ENCODE measurements at regions not wholly inside any gene's neighbourhood (a gene's known extent, or its start where the extent isn't known, plus 50 kb on each side); places are given as distances from the start of the nearest gene placed in this dataset.

DNA sequence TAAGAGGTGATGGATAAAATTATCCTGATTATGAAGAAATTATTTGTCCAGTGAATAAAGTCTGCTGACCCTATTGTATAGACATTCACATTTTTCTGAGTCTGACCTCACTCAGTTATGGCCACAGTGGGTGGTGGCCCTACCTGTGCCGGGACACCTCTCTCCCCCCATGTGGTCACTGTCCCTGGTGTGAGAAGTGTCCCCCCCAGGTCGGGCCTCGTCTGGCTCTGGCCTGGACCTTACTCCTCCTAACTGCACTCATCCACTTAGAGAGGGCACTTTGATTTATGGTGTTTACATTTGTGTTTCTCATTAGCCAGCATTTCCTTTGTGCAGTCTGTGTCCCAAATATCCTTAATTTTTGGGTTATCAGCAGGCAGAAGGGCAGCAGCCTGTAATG is 59.6 kb upstream of the ZNF32 start:
- CTCF ChIA-PET (ENCODE audit: partially characterized antibody): interaction anchor here (1.0 kb wide), 1 partner anchor 9 kb away, joined by 3 read pairs; no protein-coding TSS in a partner anchor
- no peak for TF ChIP-seq ASH2L (IDR thresholded peaks at IDR 0.05; ENCODE audit: low read length)
- TF ChIP-seq MAFK (IDR thresholded peaks at IDR 0.05; ENCODE audit: low read depth, low read length): no peak
- TF ChIP-seq EZH2 (IDR thresholded peaks at IDR 0.05; ENCODE audit: low read depth, low read length, severe bottlenecking): no peak
- TF ChIP-seq, protein P1, sequence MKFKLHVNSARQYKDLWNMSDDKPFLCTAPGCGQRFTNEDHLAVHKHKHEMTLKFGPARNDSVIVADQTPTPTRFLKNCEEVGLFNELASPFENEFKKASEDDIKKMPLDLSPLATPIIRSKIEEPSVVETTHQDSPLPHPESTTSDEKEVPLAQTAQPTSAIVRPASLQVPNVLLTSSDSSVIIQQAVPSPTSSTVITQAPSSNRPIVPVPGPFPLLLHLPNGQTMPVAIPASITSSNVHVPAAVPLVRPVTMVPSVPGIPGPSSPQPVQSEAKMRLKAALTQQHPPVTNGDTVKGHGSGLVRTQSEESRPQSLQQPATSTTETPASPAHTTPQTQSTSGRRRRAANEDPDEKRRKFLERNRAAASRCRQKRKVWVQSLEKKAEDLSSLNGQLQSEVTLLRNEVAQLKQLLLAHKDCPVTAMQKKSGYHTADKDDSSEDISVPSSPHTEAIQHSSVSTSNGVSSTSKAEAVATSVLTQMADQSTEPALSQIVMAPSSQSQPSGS (IDR thresholded peaks at IDR 0.05; ENCODE audit: low read length): no peak
- no peak for TF ChIP-seq TCF12 (IDR thresholded peaks at IDR 0.05; ENCODE audit: low read depth, low read length)
- TF ChIP-seq POLR2A (IDR thresholded peaks at IDR 0.05; ENCODE audit: control extremely low read depth in 1 of 2, low read depth in 2 of 2, low read length in 2 of 2): no peak
- no peak for TF ChIP-seq SP4 (IDR thresholded peaks at IDR 0.05; ENCODE audit: low read length)
- no peak for TF ChIP-seq CHD1 (IDR thresholded peaks at IDR 0.05; ENCODE audit: low read depth, low read length)
- no peak for TF ChIP-seq SIN3A (conservative IDR thresholded peaks at IDR 0.05 in 1 of 2, IDR thresholded peaks at IDR 0.05 in 1 of 2; ENCODE audit: low read depth in 1 of 2, low read length in 2 of 2)
- TF ChIP-seq PHF8 (conservative IDR thresholded peaks at IDR 0.05; ENCODE audit: low read depth, low read length): no peak
- no peak for TF ChIP-seq KDM1A (IDR thresholded peaks at IDR 0.05; ENCODE audit: borderline replicate concordance, low read length)

More for the DNA sequence above, 59.6 kb upstream of the ZNF32 start:
- 83% methylated on average over 3 of the region's 3 CpGs; no CpG with 5 or more reads in 1 of the 2 experiments for WGBS, 2 experiments (ENCODE audit: extremely low coverage in 1 of 2, insufficient coverage in 1 of 2, insufficient read length in 1 of 2, insufficient replicate concordance in 2 of 2, low coverage in 1 of 2, low lambda C conversion rate in 2 of 2, missing lambda C conversion rate in 1 of 2)
- H3K14ac ChIP-seq (ENCODE audit: insufficient read length): no peak overlapping the region
- H2AFZ ChIP-seq (ENCODE audit: low read length): no peak overlapping the region
- H3K79me2 ChIP-seq (ENCODE audit: control insufficient read depth in 1 of 2, insufficient read depth in 2 of 2, low read length in 2 of 2): no peaks in the 10 kb centered on the region
- no peaks in the 10 kb centered on the region for H4K20me1 ChIP-seq (replicated peaks in 1 of 2; ENCODE audit: control insufficient read depth in 1 of 2, insufficient read depth in 2 of 2, low read length in 2 of 2)
- no peak overlapping the region for H2AK5ac ChIP-seq (ENCODE audit: low read depth, low read length)
- POLR2A ChIA-PET (ENCODE audit: partially characterized antibody): no interaction called here
- H3K4me2 ChIP-seq (ENCODE audit: insufficient read depth in 1 of 2, low read depth in 2 of 2, low read length in 2 of 2): no peak overlapping the region
- no peak overlapping the region for H2BK12ac ChIP-seq (ENCODE audit: low read depth, low read length)
- no peak overlapping the region for H3K18ac ChIP-seq (ENCODE audit: extremely low read depth, low read length)
- no peak overlapping the region for H3K56ac ChIP-seq (replicated peaks; ENCODE audit: insufficient read length, low read depth, low read length)
- H3K4me3 ChIP-seq (ENCODE audit: extremely low read depth in 1 of 4, insufficient read depth in 2 of 4, low read depth in 3 of 4, low read length in 4 of 4): no peak overlapping the region
- no peaks in the 10 kb centered on the region for H3K9me3 ChIP-seq (ENCODE audit: insufficient read depth in 2 of 2, low read depth in 1 of 2, low read length in 1 of 2)
- H3K23me2 ChIP-seq (ENCODE audit: low read depth, low read length): no peaks in the 10 kb centered on the region
- no peaks in the 10 kb centered on the region for H3K4me1 ChIP-seq (replicated peaks in 1 of 4; ENCODE audit: control insufficient read depth in 3 of 4, insufficient read depth in 4 of 4, low read length in 3 of 4)
- H3K27ac ChIP-seq (ENCODE audit: low read depth, low read length): no peak overlapping the region
- H2BK15ac ChIP-seq (ENCODE audit: low read length): no peak overlapping the region
- H3K27me3 ChIP-seq (replicated peaks in 1 of 4; ENCODE audit: control insufficient read depth in 3 of 4, extremely low read depth in 1 of 4, insufficient read depth in 3 of 4, low read length in 3 of 4): no peaks in the 10 kb centered on the region
- no peak overlapping the region for H2BK20ac ChIP-seq (ENCODE audit: low read length)
- FAIRE-seq (no peak), DNase-seq (ENCODE audit: low read depth in 1 of 2, low spot score in 2 of 2) (no peak)
- H2BK120ac ChIP-seq (replicated peaks; ENCODE audit: low read depth, low read length): no peak overlapping the region
- H4K91ac ChIP-seq (replicated peaks; ENCODE audit: insufficient read length, low read length): no peak overlapping the region
- H4K5ac ChIP-seq (ENCODE audit: insufficient read length, low read depth, low read length): no peak overlapping the region
- H3K9ac ChIP-seq (replicated peaks in 1 of 4; ENCODE audit: extremely low read depth in 1 of 4, low read depth in 3 of 4, low read length in 3 of 4): no peak overlapping the region
- no peak overlapping the region for H3K4ac ChIP-seq (replicated peaks; ENCODE audit: insufficient read length, low read depth, low read length)
- no peaks in the 10 kb centered on the region for H3K36me3 ChIP-seq (ENCODE audit: control insufficient read depth in 2 of 4, insufficient read depth in 4 of 4, low read length in 3 of 4)
- no peak overlapping the region for H2BK5ac ChIP-seq (ENCODE audit: low read depth, low read length)
- H4K8ac ChIP-seq (ENCODE audit: extremely low read depth, insufficient read depth, low read length): no peak overlapping the region
- no peak overlapping the region for H3K23ac ChIP-seq (ENCODE audit: insufficient read length)
- no peaks in the 10 kb centered on the region for H3K79me1 ChIP-seq (ENCODE audit: low read depth, low read length)

All from H1 (cell line).